GM19438 (cell line): ENCODE measurements at regions not wholly inside any gene's neighbourhood (a gene's known extent, or its start where the extent isn't known, plus 50 kb on each side); places are given as distances from the start of the nearest gene placed in this dataset.
A peak's percentile ranks its signal among the peaks of the same experiment; 100 is the strongest.
"Not testable (repeated sequence)": the region's sequence is repeated elsewhere in the genome, so short reads cannot be mapped to it uniquely, and the experiment has no call there.

Experiments used
- ATAC-seq: cut with Tn5 transposase; IDR thresholded peaks from one replicate; pipeline ENCODE4 v1.9.1; 2021; ENCODE audit warnings: low read depth; ENCODE audit not compliant: unreplicated experiment

DNA sequence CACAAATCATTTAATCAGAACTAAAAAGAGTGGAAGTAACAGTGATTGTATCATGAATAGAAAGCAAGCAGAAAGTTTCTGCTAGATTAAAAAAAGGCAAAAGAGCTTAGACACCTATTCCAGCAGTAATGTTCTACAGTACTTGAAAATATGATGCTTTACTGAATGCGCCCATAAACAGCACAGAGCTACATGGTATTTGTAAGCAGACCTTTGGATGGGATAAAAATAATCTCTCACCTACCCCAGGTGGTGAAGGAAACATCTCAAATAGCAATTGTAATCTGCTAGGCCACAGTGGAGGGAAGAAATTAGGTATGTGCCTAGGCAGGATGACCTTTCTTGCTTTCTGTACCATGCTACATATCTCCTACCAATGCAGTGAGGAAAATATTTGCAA, 280.9 kb upstream of the PRKX start:
- ATAC-seq = no peak

DNA sequence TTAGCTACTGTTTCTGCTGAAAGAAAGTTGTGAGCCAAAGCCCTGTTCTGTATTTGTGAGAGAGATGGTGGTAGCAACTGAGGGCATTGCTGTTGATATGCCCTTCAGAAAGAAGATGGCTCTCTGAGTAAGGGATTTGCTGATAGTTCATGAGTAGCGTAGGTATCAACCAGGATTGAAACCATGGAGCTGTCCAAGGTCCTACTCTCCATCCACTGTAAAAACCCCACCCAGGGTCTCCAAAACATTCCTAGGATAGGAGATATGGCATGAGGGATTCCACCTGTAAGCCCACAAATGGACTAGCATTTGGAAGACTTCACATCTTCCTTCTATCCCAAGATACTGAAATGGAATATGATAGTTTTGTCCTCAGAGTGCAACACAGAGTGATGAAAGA, 277.1 kb upstream of the PRKX start:
- no peak for ATAC-seq

- ATAC-seq = not testable (repeated sequence)
These were observed 258.8 kb upstream of the PRKX start for GRCh38 chrX:3972104-3972858.

DNA sequence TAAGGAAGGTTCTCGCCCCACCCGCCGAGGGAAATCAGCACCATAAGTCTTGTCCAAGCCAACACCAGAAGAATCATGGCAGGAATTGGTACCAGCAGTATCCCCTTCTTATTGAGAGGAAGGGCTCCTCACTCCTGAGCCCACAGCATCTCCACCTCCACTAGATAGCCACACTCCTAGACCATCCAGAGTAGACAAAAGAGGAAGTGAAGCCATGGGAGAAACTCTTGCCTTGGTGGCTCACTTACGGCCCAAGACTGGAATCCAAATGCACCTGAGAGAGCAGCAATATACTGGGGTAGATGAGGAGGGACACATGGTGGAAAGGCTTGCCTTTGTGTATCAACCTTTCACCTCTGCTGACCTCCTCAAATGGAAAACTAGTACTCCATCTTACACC, 255.3 kb upstream of the PRKX start:
- ATAC-seq = no peak

- no peak for ATAC-seq
These were observed 250.5 kb upstream of the PRKX start for GRCh38 chrX:3963980-3964379.

DNA sequence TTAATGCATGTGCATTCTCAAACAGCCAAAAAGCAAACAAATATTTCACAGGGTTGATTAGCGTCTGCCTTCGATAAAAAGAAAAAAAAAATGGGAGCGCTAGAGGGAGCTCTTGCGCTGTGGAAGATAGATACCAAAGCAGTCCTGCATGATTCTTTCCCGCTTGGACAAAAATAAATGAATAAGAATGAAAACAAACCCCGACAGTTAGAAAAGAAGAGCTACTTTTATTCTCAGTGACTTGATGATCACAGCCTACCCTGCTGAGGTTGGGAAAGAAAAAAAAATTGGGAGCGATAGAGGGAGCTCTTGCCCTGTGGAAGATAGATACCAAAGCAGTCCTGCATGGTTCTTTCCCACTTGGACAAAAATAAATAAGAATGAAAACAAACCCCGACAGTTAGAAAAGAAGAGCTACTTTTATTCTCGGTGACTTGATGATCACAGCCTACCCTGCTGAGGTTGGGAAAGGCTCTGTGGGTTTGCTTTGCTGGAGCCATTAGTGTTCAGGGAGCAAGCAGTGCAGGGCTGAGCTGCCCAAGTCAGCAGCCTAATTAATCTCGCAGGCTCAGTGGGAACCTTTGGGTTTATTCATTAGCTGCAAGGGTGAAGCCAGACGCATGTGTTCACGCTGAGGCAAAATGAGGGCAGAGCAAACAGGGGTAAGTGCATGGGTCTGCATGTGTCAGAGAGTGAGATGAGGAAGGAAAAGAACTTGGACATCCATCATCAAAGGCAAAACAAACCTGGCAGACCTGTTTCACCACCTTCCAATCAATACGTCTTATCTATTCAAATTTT, 249.3 kb upstream of the PRKX start:
- no peak for ATAC-seq

- ATAC-seq = no peak
These were observed 247.5 kb upstream of the PRKX start for GRCh38 chrX:3960952-3961351.

GRCh38 chrX:3951859-3952258, 238.4 kb upstream of the PRKX start:
- ATAC-seq = no peak

- ATAC-seq = no peak
These were observed 236.9 kb upstream of the PRKX start for GRCh38 chrX:3950373-3950772.

DNA sequence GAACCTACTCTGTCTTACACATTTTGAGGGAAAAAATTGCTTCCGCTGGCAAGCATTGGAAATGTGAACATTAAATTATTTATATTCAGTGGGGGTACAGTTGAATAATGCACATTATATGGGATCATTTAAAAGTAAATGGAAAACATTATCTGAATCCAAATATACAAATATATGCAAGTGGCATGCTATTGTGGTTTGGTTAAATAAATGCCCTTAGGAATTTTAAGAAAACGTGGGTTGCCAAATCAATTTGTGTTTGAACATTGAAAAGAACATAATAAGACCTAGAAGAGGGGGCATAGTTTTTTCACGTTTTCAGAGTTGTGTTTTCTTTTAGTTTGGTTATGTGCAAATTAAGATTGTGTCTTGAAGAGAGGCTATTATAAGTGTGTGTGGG, 230.5 kb upstream of the PRKX start:
- ATAC-seq = no peak

GRCh38 chrX:3940000-3940610, 226.7 kb upstream of the PRKX start:
- no peak for ATAC-seq

- ATAC-seq = no peak
These were observed 225.1 kb upstream of the PRKX start for GRCh38 chrX:3938587-3938986.

DNA sequence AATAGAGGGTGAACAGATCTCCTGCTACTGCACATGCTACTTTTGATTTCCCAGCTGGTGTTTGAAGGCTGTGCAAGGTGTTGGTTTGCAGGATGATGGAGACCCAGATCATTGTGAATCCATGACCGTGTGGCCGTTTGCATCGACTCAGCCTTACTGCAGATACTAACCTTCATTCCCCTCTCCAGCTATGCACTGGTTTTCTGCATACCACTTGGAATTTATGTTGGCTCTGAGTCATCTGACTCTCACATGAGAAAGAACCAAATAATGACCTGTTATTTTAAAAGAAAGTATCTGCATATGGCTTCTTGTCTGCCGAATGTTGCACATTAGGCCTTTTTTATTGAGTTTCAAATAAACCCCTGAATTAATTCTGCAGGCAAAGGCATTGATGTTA, 221.7 kb upstream of the PRKX start:
- not testable (repeated sequence) for ATAC-seq

- ATAC-seq = peak; percentile 92
These were observed 207.1 kb upstream of the PRKX start for GRCh38 chrX:3920424-3921017.

DNA sequence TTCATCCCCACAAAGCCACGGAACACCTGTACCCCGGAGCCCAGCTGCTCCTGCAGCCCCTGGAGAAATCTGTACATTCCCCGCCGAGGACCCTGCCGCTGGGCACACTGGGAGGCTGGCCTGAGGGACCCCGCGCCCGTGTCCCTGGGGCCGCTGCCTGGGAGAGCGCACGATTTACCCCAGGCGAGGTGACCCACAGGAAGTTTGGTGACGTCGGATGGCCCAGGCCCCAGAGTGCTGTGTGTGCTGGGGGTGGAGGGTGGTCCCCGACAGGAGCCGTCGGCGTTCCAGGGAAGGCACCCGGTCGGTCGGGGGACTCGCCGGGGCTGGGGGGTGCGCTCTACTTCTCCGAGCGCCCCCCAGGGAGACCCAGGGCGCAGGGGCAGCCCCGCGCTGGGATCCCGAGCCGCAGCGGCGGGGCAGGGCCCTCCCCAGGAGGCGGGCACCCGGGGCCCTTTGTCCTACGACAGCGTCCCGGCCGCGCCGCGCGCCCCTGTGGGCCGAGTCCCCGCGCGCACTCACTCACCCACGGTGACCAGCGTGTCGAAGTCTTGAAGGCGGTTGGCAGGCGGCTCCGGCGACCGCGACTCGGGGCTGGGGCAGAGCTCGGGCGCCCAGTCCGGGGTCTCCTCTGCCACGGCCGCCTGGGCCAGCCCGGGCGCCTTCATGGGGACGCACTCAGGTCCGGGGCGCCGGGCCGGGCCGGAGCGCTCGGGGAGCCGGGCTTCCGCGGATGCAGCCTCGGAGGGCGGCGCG, 206.4 kb upstream of the PRKX start:
- peak; percentile 53 for ATAC-seq

DNA sequence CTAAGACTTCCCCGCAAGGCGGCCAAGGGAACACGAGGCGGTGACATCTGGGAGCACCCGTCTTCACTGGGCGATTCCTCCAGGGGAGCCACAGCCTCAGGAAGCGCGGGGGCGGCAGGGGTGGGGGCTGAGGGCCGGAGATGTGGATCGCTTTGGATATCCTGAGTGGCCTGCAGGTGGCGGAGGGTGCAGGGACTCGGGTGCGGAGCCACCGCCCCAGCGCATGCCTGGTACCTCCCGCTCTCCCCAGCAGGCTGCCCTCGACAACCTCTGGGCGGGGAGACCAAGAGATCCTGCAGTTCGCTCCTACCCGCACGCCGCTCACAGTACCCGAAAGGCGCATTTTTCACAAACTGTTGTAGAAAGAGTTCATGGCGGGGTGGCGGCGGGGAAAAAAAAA, 201.4 kb upstream of the PRKX start:
- ATAC-seq = not testable (repeated sequence)

- ATAC-seq = not testable (repeated sequence)
These were observed 200.6 kb upstream of the PRKX start for GRCh38 chrX:3914059-3914458.

- not testable (repeated sequence) for ATAC-seq
These were observed 197.6 kb upstream of the PRKX start for GRCh38 chrX:3911012-3911411.

GRCh38 chrX:3910611-3911010, 197.2 kb upstream of the PRKX start:
- not testable (repeated sequence) for ATAC-seq

DNA sequence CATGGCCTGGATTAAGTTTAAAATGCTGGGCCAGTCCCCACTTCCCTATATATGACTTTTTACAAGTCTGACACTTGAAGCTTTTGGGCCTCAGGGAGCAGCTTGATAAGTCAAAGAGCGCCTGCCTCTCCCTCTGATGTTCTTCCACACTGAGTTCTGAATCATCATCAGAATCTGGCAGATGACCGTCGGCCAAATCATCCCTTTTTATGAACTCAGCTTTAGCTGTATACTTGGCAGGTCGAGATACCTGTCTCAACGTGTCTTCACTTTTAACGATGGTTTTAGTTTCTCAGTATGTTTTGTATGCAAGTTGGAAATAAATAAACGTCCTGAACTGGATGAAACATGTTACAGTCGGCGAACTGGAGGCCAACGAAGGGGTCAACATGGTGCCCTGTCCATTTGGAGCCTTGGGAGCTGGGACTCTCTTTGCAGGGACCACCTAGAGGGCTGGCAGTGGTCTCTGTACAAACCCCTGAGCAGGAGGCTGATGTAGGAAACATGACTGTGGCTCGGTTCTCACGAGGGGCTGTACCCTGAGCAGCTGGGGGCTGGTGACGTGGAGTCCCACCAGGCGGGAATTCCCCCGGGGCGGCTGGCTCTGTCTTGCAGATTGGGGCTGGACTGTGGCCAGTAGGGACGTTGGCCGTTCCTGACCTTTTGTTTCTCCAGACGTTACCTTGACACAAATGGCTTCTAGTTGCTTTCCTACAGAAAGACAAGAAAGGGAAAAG, 192.2 kb upstream of the PRKX start:
- ATAC-seq = not testable (repeated sequence)
